Neural progenitor cell (in vitro differentiated cells): ENCODE measurements at regions not wholly inside any gene's neighbourhood (a gene's known extent, or its start where the extent isn't known, plus 50 kb on each side); places are given as distances from the start of the nearest gene placed in this dataset.

Source experiments
- CTCF ChIP-seq: fragments of 200-600 bp; sonication (generic); IDR thresholded peaks from 2 replicates; pipeline ENCODE4 v1.5.1; 2017; ENCODE audit warnings: antibody characterized with exemption, mild to moderate bottlenecking
- EZH2 ChIP-seq: fragments of 200-600 bp; sonication (generic); IDR thresholded peaks from 2 replicates; pipeline ENCODE4 v1.6.1; 2017; ENCODE audit warnings: antibody characterized with exemption, mild to moderate bottlenecking, moderate library complexity

GRCh38 chr4:134777606-134778005 lies 576.0 kb upstream of the PABPC4L start:
- TF ChIP-seq CTCF (peak; percentile 49), EZH2 (no peak)
